ENCODE measurements at regions not wholly inside any gene's neighbourhood (a gene's known extent, or its start where the extent isn't known, plus 50 kb on each side); places are given as distances from the start of the nearest gene placed in this dataset.
A peak's percentile ranks its signal among the peaks of the same experiment; 100 is the strongest.

- FAIRE-seq, result peak; percentile 95
- peaks cover 0 to 16% (median 7%) of the 10 kb centered on the region in 3 donors for H3K4me1 ChIP-seq (ENCODE audit: control insufficient read depth in 2 of 3, insufficient read depth in 2 of 3, low read depth in 1 of 3, low read length in 3 of 3)
- DNase-seq, result peak in 2 of 5 donors; percentile 43 to 52
- H3K9ac ChIP-seq (ENCODE audit: low read length in 3 of 3), result no peak overlapping the region
- no peaks in the 10 kb centered on the region for H3K27me3 ChIP-seq (ENCODE audit: control insufficient read depth, insufficient read depth, low read length)
- intact Hi-C loops (cut with DNase I), result loop anchor here (10.0 kb wide), 1 partner anchor 145 kb away; no protein-coding TSS in a partner anchor
- peak; percentile 55 for TF ChIP-seq CTCF (IDR thresholded peaks at IDR 0.05; ENCODE audit: borderline replicate concordance, extremely low read depth, insufficient read depth)
- no peak overlapping the region for H3K27ac ChIP-seq (ENCODE audit: low read depth in 2 of 2, low read length in 2 of 2)
- H3K36me3 ChIP-seq (ENCODE audit: control insufficient read depth in 2 of 3, insufficient read depth in 3 of 3, low read length in 3 of 3), result peaks cover 3 to 34% (median 18%) of the 10 kb centered on the region in 3 donors
- H3K9me3 ChIP-seq (ENCODE audit: control insufficient read depth in 2 of 3, insufficient read depth in 1 of 3, low read length in 3 of 3), result no peaks in the 10 kb centered on the region
- no peak overlapping the region for H3K4me3 ChIP-seq (ENCODE audit: low read length in 3 of 3)
Measured at GRCh38 chr1:65059930-65060538, 88.0 kb upstream of the AK4 start.

GRCh38 chr1:65062339-65062738, 85.7 kb upstream of the AK4 start:
- Histone ChIP-seq H3K4me3 (ENCODE audit: low read length in 3 of 3) (no peak overlapping the region), H3K4me1 (ENCODE audit: control insufficient read depth in 2 of 3, insufficient read depth in 2 of 3, low read depth in 1 of 3, low read length in 3 of 3) (peaks cover 0 to 20% (median 12%) of the 10 kb centered on the region in 3 donors), H3K9me3 (ENCODE audit: control insufficient read depth in 2 of 3, insufficient read depth in 1 of 3, low read length in 3 of 3) (no peaks in the 10 kb centered on the region), H3K9ac (ENCODE audit: low read length in 3 of 3) (no peak overlapping the region), H3K27me3 (ENCODE audit: control insufficient read depth, insufficient read depth, low read length) (no peaks in the 10 kb centered on the region), H3K36me3 (ENCODE audit: control insufficient read depth in 2 of 3, insufficient read depth in 3 of 3, low read length in 3 of 3) (peaks cover 0 to 13% (median 6%) of the 10 kb centered on the region in 3 donors), H3K27ac (ENCODE audit: low read depth in 2 of 2, low read length in 2 of 2) (no peak overlapping the region)
- intact Hi-C loops (cut with DNase I), result no loop called here
- FAIRE-seq, result no peak
- no peak for DNase-seq
- no peak for TF ChIP-seq CTCF (IDR thresholded peaks at IDR 0.05; ENCODE audit: borderline replicate concordance, extremely low read depth, insufficient read depth)

GRCh38 chr1:65063025-65063424, 85.0 kb upstream of the AK4 start:
- H3K27ac ChIP-seq (ENCODE audit: low read depth in 2 of 2, low read length in 2 of 2), result no peak overlapping the region
- H3K9me3 ChIP-seq (ENCODE audit: control insufficient read depth in 2 of 3, insufficient read depth in 1 of 3, low read length in 3 of 3), result no peaks in the 10 kb centered on the region
- no peak for FAIRE-seq
- intact Hi-C loops (cut with DNase I), result no loop called here
- no peak for TF ChIP-seq CTCF (IDR thresholded peaks at IDR 0.05; ENCODE audit: borderline replicate concordance, extremely low read depth, insufficient read depth)
- peak overlapping the region in 1 of 3 donors; percentile 34 for H3K9ac ChIP-seq (ENCODE audit: low read length in 3 of 3)
- DNase-seq, result peak in 1 of 5 donors; percentile 20
- peaks cover 0 to 6% (median 3%) of the 10 kb centered on the region in 3 donors for H3K36me3 ChIP-seq (ENCODE audit: control insufficient read depth in 2 of 3, insufficient read depth in 3 of 3, low read length in 3 of 3)
- no peaks in the 10 kb centered on the region for H3K27me3 ChIP-seq (ENCODE audit: control insufficient read depth, insufficient read depth, low read length)
- no peak overlapping the region for H3K4me3 ChIP-seq (ENCODE audit: low read length in 3 of 3)
- H3K4me1 ChIP-seq (ENCODE audit: control insufficient read depth in 2 of 3, insufficient read depth in 2 of 3, low read depth in 1 of 3, low read length in 3 of 3), result peaks cover 0 to 20% (median 12%) of the 10 kb centered on the region in 3 donors
